HS-27A (cell line): ENCODE measurements at regions not wholly inside any gene's neighbourhood (a gene's known extent, or its start where the extent isn't known, plus 50 kb on each side); places are given as distances from the start of the nearest gene placed in this dataset.

Experiments
- DNase-seq: peaks from one replicate; pipeline ENCODE4 v3.0.0-alpha.2; 2012; ENCODE audit warnings: low read depth, missing footprints

DNA sequence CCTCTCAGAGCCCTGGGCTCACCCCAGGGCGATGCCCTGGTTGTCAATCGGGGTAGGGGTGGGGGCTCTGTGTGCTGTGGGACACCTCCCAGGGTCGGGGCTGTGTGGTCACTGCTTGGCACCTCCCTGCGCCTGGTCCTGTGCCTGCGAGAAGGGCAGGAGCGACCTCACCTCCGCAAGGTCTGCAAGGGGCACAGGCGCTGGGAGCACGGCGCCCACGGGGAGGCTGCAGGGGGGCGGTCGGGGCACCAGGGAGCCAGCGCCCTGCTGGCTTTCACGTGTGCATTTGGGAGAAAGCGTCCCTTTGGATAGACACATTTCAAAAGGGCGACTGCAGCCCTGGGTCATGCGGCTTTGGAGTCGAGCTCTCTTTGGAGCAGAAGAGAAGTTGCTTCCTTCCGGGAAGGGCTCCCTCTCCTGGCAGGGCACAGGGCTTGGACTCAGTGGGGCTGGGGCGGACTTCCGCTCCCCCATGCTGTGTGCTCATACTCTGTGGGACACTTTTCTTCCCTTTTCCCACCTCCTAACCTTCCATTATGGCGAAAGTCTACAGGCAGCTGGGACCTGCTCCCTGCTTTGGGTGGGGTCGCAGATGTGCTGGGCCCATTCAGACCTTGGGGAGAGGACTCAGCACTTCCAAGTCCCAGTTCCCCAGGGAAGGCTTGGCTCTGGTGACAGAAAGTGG lies 52.9 kb upstream of the SLC28A3 start:
- no peak for DNase-seq

GRCh38 chr9:84394036-84394435 lies 53.5 kb upstream of the SLC28A3 start:
- DNase-seq, result no peak

DNA sequence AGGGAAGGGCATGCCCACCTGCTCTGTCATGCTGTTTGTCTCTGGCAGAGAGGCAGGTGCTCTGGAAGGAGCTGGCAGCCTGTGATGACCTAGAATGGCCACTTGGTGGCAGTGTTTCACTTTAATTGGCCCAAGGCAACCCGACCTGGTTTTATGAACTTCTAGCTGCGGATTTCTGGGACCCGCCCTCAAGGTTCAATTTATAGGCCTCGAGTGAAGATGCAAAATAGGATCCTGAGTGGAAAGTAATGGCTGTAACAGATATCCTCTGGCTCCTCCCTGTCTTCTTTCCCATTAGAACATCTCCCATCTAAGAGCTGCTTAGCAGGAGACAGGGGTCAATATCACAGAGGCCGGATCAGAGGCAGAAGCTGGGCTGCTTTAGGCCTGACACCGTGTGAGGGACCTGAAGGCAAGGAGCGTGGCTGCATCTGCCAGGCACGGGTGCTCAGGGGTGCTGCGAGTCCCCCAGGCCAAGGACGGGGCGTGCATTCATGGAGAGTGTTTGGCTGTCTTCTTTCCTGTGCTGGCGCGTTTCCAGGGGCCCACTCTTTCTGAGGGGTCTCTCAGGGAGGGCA lies 56.7 kb upstream of the SLC28A3 start:
- peak; percentile 59 for DNase-seq

DNA sequence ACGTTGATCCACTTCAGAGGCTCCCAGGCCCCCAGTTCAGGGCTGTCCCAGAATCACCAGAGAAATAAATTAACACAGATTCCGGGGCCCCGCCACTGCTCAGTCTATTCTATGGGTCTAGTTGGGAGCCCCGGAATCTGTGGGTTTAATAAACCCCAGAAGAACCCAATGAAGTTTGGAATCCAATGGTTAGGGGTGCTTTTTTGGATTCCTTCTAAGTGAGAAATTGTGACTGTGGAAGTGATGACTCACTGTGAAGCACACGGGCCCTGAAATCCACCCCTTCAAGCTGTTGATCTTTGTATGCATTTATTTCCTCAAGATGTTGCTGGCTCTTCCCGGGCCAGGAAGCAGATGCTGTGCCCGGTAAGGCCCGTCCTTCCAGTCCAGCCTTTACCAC lies 57.3 kb upstream of the SLC28A3 start:
- peak; percentile 62 for DNase-seq

DNA sequence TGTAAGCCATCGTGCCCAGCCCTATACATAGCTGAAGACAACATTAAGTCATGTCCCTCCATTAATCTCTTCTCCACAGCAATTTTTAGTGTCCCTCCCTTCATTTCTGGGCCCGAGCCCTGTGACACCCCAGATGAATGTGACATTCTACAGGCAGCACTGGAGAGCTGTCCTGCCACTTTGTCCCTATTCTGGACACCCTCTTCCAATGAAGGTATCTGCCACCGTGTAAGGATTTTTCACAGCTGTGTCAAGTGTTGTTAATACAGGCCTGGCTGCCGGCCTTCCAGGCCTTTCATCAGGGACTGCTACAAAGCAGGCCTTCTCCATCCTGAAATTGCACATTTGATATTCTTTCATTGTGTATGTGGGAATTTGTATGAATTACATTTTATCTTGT lies 62.0 kb upstream of the SLC28A3 start:
- DNase-seq, result no peak

DNA sequence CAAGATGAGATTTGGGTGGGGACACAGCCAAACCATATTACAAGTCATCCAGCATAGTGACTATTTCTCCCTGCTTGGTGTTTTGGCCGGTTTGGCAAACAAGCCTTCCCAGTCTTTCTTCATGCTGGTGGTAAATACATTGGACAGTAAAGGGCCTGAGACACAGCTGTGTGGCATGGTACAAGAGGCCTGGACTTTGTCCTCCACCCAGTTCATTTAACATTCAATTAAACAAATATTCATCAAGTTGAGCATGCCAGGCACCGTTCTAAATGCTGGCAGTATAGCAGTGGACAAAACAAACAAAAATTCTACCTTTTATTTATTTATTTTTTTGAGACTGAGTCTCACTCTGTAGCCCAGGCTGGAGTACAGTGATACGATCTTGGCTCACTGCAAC lies 62.7 kb upstream of the SLC28A3 start:
- DNase-seq, result no peak

DNA sequence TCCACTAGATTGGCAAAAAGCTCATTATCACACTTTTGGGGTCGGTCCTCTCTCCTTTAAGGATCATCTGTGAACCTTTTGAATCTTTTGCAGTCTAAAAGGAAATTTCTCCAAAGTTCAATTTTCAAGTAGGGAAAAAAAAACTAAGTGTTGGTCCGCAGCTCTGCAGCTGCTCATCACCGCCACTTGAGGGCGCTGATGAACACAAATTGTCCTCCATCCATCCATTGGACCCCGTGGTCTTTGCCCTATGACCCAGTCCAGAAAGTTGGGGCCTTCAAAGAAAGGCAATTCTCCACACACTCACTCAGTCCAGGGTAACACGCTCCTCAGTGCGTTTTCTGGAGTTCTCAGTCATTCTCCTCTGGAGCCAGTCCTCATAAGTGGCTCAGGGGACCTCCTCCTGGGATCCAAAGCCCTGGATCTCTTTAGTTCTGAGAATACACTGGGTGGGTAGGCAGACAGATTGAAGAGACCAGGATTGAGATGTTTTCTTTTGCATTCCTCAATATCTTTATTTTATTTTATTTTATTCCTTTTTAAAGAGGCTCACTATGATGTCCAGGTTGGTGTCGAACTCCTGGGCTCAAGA lies 63.6 kb upstream of the SLC28A3 start:
- DNase-seq, result no peak

GRCh38 chr9:84405667-84406066 lies 65.1 kb upstream of the SLC28A3 start:
- DNase-seq, result no peak

DNA sequence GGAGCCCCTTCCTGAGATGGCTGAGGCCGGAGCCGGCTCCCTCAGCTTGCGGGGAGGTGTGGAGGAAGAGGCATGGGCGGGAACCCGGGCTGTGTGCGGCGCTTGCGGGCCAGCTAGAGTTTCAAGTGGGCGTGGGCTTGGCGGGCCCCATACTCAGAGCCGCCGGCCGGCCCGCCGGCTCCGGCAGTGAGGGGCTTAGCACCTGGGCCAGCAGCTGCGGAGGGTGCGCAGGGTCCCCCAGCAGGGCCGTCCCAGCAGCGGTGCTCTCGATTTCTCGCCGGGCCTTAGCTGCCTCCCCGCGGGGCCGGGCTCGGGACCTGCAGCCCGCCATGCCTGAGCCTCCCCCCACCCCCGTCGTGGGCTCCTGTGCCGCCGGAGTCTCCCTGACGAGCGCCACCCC lies 67.9 kb upstream of the SLC28A3 start:
- DNase-seq, result no peak

- no peak for DNase-seq
These were observed 71.2 kb upstream of the SLC28A3 start for GRCh38 chr9:84411683-84412267.

- DNase-seq, result no peak
These were observed 72.1 kb upstream of the SLC28A3 start for GRCh38 chr9:84412654-84413053.

GRCh38 chr9:84413301-84413700 lies 72.7 kb upstream of the SLC28A3 start:
- no peak for DNase-seq

- DNase-seq, result no peak
These were observed 78.6 kb upstream of the SLC28A3 start for GRCh38 chr9:84419031-84419602.

DNA sequence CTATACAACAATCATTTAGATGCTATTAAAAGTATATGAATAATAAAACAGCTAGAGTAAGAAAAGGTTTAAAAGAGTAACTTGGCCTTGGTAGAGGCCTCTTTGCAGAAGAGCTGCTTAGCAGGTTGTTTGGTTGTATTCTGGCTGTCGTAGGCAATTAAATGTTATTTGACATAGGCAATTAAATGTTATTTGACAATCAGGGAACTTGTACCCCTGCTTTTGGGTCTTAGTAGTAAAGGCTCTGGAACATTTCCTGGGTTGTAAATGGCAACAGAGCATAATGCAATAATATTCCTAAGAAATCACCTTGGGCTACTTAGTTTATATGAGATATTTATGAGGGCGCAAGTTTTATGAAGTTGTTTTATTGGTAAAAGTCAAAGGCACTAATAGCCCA lies 84.4 kb upstream of the SLC28A3 start:
- no peak for DNase-seq

DNA sequence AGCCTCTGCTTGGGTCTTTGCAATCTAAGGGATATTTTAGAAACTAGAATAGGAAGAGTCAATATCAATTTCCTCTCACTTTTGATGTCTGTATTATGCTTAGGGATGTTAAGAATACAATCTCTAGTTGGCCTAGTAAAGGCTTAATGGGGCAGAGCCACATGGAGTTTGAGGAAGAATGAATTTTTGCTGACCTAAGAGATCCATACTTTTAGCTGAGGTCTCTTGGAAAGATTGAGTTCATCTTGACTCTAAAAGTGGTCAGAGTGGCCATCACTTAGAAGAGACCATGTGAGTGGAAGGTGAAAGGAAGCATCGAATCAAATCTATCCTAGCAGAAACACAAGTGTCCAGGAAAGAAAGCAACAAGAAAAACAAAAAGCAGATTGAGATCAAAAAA lies 92.2 kb upstream of the SLC28A3 start:
- no peak for DNase-seq

DNA sequence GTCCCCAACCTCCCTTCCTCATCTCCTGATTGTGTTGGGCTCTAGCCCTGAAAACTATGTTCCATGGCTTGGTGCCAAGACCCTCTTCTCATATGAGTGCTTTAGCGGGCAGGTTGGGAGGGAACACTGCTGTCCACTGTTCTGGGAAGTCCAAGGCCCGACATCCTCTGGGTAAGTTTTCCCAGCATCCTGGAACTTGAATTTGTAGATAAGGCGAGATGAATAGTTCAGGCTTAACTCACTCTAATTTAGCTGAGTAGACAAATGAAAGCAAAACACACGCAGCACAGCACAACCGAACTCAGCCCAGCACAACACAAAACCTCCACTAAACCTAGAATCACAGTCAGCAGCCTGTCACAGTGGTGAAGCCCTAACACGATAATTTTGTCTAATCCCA lies 95.3 kb upstream of the SLC28A3 start:
- DNase-seq, result no peak

- no peak for DNase-seq
These were observed 96.0 kb upstream of the SLC28A3 start for GRCh38 chr9:84436386-84437109.

DNA sequence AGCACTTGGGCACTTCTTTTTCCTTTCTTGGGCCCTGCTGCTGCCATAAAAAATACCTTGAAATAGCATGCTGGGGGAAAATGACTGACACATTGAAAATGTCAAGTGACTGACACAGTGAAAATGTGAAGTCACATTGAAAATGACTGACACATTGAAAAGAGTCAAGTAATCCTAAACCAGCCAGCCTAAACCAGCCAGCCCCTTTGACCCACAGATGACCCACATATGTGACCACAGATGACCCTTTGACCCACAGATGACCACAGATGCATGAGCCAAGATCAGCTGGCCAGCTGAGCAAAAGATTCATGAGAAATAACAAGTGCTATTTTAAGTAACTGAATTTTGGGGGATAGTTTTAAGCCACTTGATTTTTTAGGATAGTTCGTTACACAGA lies 97.8 kb upstream of the SLC28A3 start:
- DNase-seq, result no peak

GRCh38 chr9:84439250-84439649 lies 98.7 kb upstream of the SLC28A3 start:
- no peak for DNase-seq

DNA sequence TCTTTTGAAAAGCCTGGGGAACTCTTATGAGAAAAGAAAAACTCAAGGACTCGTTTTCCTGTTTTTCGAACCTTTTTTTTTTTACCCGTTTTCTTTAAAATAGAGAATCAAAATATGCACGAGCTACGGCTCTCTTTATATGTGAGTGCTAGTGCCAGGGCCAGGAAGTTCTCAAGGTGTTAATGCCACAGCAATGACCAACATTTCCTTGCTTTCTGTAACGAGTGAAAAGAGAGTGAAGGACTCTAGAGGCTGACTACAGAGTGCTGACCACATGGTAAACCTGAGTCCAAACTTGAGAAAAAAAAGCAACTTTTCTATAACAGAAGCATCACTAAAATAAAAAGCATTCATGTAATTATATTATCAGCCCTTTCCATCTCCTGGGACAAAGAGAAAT lies 102.2 kb upstream of the SLC28A3 start:
- DNase-seq, result no peak

DNA sequence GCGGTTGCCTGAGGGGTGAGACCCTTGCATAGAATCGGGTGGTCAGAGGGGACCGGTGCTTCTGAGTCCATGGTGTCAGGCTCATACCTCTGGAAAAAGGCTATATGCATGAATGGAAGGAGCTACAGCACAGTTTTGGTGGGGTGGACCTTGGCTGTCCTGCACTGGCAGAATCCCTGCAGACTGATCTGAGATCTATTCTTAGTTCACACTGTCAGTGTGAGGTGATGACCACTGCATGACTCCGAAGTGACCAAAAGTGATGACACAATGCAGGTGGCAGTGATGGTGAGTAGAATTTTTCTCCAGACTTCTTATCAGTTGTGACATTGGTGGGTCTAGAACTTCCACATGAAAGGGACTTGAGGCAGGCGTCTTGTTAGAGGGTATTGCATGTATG lies 105.2 kb upstream of the SLC28A3 start:
- DNase-seq, result no peak

DNA sequence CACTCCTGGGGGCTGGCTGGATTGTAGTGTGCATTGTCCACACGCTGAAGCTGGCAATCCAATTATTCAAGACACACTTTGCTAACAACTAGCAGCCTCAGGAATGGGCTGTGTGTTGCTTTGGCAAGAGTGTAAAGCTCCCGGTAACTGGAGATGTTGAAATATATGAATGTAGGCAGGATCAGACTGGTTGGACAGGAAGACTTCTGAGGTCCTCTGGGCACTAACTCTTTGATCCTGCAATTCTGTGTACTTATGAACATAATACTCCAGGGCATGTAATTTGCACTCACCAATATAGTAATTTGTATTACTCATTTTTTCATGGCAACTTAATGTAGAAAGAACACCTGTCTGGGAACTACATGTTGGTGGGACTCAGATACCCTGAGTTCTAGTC lies 106.7 kb upstream of the SLC28A3 start:
- DNase-seq, result no peak
